Stimulated activated naive CD8-positive, alpha-beta T cell treated with anti-CD3 and anti-CD28 coated beads, Interleukin-15, amount 100 ng/mL, for 72 hours (primary cell): ENCODE measurements at regions not wholly inside any gene's neighbourhood (a gene's known extent, or its start where the extent isn't known, plus 50 kb on each side); places are given as distances from the start of the nearest gene placed in this dataset.
"Not testable (repeated sequence)": the region's sequence is repeated elsewhere in the genome, so short reads cannot be mapped to it uniquely, and the experiment has no call there.

Experiments
- ATAC-seq: fragments of 150-1000 bp; cut with Tn5 transposase; 2 replicates; pipeline ENCODE4 v1.10.0; 2021; ENCODE audit warnings: mild to moderate bottlenecking, moderate library complexity
- DNase-seq, 2 donors: peaks; one replicate each; pipeline ENCODE4 v3.0.0; 2021 to 2022
- H3K27ac Mint-ChIP-seq, 2 donors: one replicate each; pipeline ENCODE4 v1.8.0; 2022; ENCODE audit warnings: mild to moderate bottlenecking in 2 of 2, mixed read lengths in 2 of 2, moderate library complexity in 2 of 2
- H3K27me3 Mint-ChIP-seq: one replicate; pipeline ENCODE4 v1.8.0; 2022; ENCODE audit warnings: mixed read lengths
- H3K4me1 Mint-ChIP-seq: one replicate; pipeline ENCODE4 v1.8.0; 2022; ENCODE audit warnings: mild to moderate bottlenecking, mixed read lengths
- H3K4me3 Mint-ChIP-seq, 2 donors: one replicate each; pipeline ENCODE4 v1.8.0; 2022; ENCODE audit warnings: mild to moderate bottlenecking in 2 of 2, mixed read lengths in 2 of 2, moderate library complexity in 1 of 2
- H3K9me3 Mint-ChIP-seq, 2 donors: one replicate each; pipeline ENCODE4 v1.8.0; 2022; ENCODE audit warnings: mixed read lengths in 2 of 2

GRCh38 chr1:70685300-70686286 is 274.5 kb downstream of the CTH start:
- ATAC-seq (peak; percentile 89), DNase-seq (peak; percentile 45 to 49)
- no peaks in the 10 kb centered on the region for H3K4me1 Mint-ChIP-seq
- no peak overlapping the region for H3K4me3 Mint-ChIP-seq
- H3K27me3 Mint-ChIP-seq: peaks cover 9% of the 10 kb centered on the region
- no peaks in the 10 kb centered on the region for H3K9me3 Mint-ChIP-seq
- no peak overlapping the region for H3K27ac Mint-ChIP-seq

- Mint-ChIP-seq H3K4me1 (no peaks in the 10 kb centered on the region), H3K27me3 (peaks cover 21% of the 10 kb centered on the region), H3K27ac (no peak overlapping the region), H3K9me3 (no peaks in the 10 kb centered on the region), H3K4me3 (no peak overlapping the region)
- ATAC-seq (no peak), DNase-seq (no peak)
Measured at GRCh38 chr1:70688580-70688979, 277.5 kb downstream of the CTH start.

- DNase-seq (no peak), ATAC-seq (no peak)
- no peak overlapping the region for H3K4me3 Mint-ChIP-seq
- peaks cover 4 to 9% of the 10 kb centered on the region in 2 donors for H3K9me3 Mint-ChIP-seq
- H3K27me3 Mint-ChIP-seq: peaks cover 8% of the 10 kb centered on the region
- H3K4me1 Mint-ChIP-seq: no peaks in the 10 kb centered on the region
- no peak overlapping the region for H3K27ac Mint-ChIP-seq
Measured at GRCh38 chr1:70706381-70707037, 295.4 kb downstream of the CTH start.

GRCh38 chr1:70707214-70707613 is 296.1 kb downstream of the CTH start:
- ATAC-seq (no peak), DNase-seq (no peak)
- Mint-ChIP-seq H3K27ac (no peak overlapping the region), H3K4me3 (no peak overlapping the region), H3K4me1 (no peaks in the 10 kb centered on the region), H3K9me3 (peaks cover 4 to 9% of the 10 kb centered on the region in 2 donors), H3K27me3 (peaks cover 8% of the 10 kb centered on the region)

GRCh38 chr1:70714149-70714548 is 303.1 kb downstream of the CTH start:
- H3K4me3 Mint-ChIP-seq: no peak overlapping the region
- DNase-seq (no peak), ATAC-seq (no peak)
- no peaks in the 10 kb centered on the region for H3K27me3 Mint-ChIP-seq
- peaks cover 0 to 4% of the 10 kb centered on the region in 2 donors for H3K9me3 Mint-ChIP-seq
- no peak overlapping the region for H3K27ac Mint-ChIP-seq
- no peaks in the 10 kb centered on the region for H3K4me1 Mint-ChIP-seq

- peaks cover 0 to 4% of the 10 kb centered on the region in 2 donors for H3K9me3 Mint-ChIP-seq
- ATAC-seq: no peak
- DNase-seq: no peak
- H3K4me3 Mint-ChIP-seq: no peak overlapping the region
- H3K27me3 Mint-ChIP-seq: no peaks in the 10 kb centered on the region
- no peak overlapping the region for H3K27ac Mint-ChIP-seq
- no peaks in the 10 kb centered on the region for H3K4me1 Mint-ChIP-seq
Measured at GRCh38 chr1:70717211-70717610, 306.1 kb downstream of the CTH start.

GRCh38 chr1:70717656-70718055 is 306.6 kb downstream of the CTH start:
- Mint-ChIP-seq H3K9me3 (peaks cover 0 to 4% of the 10 kb centered on the region in 2 donors), H3K27ac (no peak overlapping the region), H3K4me1 (no peaks in the 10 kb centered on the region), H3K4me3 (no peak overlapping the region), H3K27me3 (no peaks in the 10 kb centered on the region)
- DNase-seq (no peak), ATAC-seq (no peak)

- no peak overlapping the region for H3K4me3 Mint-ChIP-seq
- H3K4me1 Mint-ChIP-seq: no peaks in the 10 kb centered on the region
- peaks cover 2 to 4% of the 10 kb centered on the region in 2 donors for H3K9me3 Mint-ChIP-seq
- H3K27ac Mint-ChIP-seq: no peak overlapping the region
- DNase-seq: no peak
- no peak for ATAC-seq
- H3K27me3 Mint-ChIP-seq: no peaks in the 10 kb centered on the region
Measured at GRCh38 chr1:70718086-70718630, 307.1 kb downstream of the CTH start.

- H3K27me3 Mint-ChIP-seq: no peaks in the 10 kb centered on the region
- no peak overlapping the region for H3K27ac Mint-ChIP-seq
- no peaks in the 10 kb centered on the region for H3K4me1 Mint-ChIP-seq
- ATAC-seq (no peak), DNase-seq (no peak)
- H3K9me3 Mint-ChIP-seq: peaks cover 10 to 12% of the 10 kb centered on the region in 2 donors
- H3K4me3 Mint-ChIP-seq: no peak overlapping the region
Measured at GRCh38 chr1:70719154-70719553, 308.1 kb downstream of the CTH start.

GRCh38 chr1:70720109-70720508 is 309.0 kb downstream of the CTH start:
- no peak overlapping the region for H3K4me3 Mint-ChIP-seq
- H3K27ac Mint-ChIP-seq: no peak overlapping the region
- no peaks in the 10 kb centered on the region for H3K4me1 Mint-ChIP-seq
- DNase-seq: no peak
- peaks cover 20 to 22% of the 10 kb centered on the region in 2 donors for H3K9me3 Mint-ChIP-seq
- no peak for ATAC-seq
- H3K27me3 Mint-ChIP-seq: no peaks in the 10 kb centered on the region

GRCh38 chr1:70720521-70720920 is 309.5 kb downstream of the CTH start:
- Mint-ChIP-seq H3K27ac (no peak overlapping the region), H3K27me3 (no peaks in the 10 kb centered on the region)

GRCh38 chr1:70727886-70728489 is 316.9 kb downstream of the CTH start:
- Mint-ChIP-seq H3K27ac (no peak overlapping the region), H3K4me3 (no peak overlapping the region)

More at GRCh38 chr1:70720521-70720920, 309.5 kb downstream of the CTH start:
- Mint-ChIP-seq H3K4me3 (no peak overlapping the region), H3K9me3 (peaks cover 24 to 26% of the 10 kb centered on the region in 2 donors), H3K4me1 (no peaks in the 10 kb centered on the region)
- no peak for ATAC-seq
- DNase-seq: no peak

GRCh38 chr1:70736518-70736917 is 311.1 kb downstream of the PTGER3 start:
- ATAC-seq, H3K4me1 Mint-ChIP-seq, H3K27me3 Mint-ChIP-seq, H3K27ac Mint-ChIP-seq, DNase-seq, H3K4me3 Mint-ChIP-seq, H3K9me3 Mint-ChIP-seq: not testable (repeated sequence)

More at GRCh38 chr1:70727886-70728489, 316.9 kb downstream of the CTH start:
- Mint-ChIP-seq H3K4me1 (no peaks in the 10 kb centered on the region), H3K9me3 (peaks cover 37 to 42% of the 10 kb centered on the region in 2 donors), H3K27me3 (no peaks in the 10 kb centered on the region)
- ATAC-seq (no peak), DNase-seq (no peak)

- no peak for DNase-seq
- no peak overlapping the region for H3K27ac Mint-ChIP-seq
- no peaks in the 10 kb centered on the region for H3K27me3 Mint-ChIP-seq
- no peak overlapping the region for H3K4me3 Mint-ChIP-seq
- H3K9me3 Mint-ChIP-seq: peaks cover 6 to 9% of the 10 kb centered on the region in 2 donors
- H3K4me1 Mint-ChIP-seq: no peaks in the 10 kb centered on the region
- no peak for ATAC-seq
Measured at GRCh38 chr1:70737125-70737524, 310.5 kb downstream of the PTGER3 start.

- no peaks in the 10 kb centered on the region for H3K4me1 Mint-ChIP-seq
- no peak overlapping the region for H3K27ac Mint-ChIP-seq
- H3K27me3 Mint-ChIP-seq: no peaks in the 10 kb centered on the region
- DNase-seq: no peak
- no peak overlapping the region for H3K4me3 Mint-ChIP-seq
- ATAC-seq: no peak
- H3K9me3 Mint-ChIP-seq: peaks cover 9 to 21% of the 10 kb centered on the region in 2 donors
Measured at GRCh38 chr1:70738624-70739023, 309.0 kb downstream of the PTGER3 start.
